Omental fat pad (tissue), 3 donors: ENCODE measurements at regions not wholly inside any gene's neighbourhood (a gene's known extent, or its start where the extent isn't known, plus 50 kb on each side); places are given as distances from the start of the nearest gene placed in this dataset.

ENCODE experiments used
- ATAC-seq: fragments of 150-250 bp; one replicate; pipeline ENCODE4 v1.9.1; 2016; ENCODE audit warnings: mild to moderate bottlenecking, moderate library complexity; ENCODE audit not compliant: low FRiP score
- DNase-seq: peaks from one replicate; pipeline ENCODE4 v3.0.0-alpha.2; 2019; ENCODE audit warnings: low spot score
- CTCF ChIP-seq, 3 donors: fragments of 450-650 bp; IDR thresholded peaks; one replicate each; pipeline ENCODE4 v1.5.1; 2016 to 2017; ENCODE audit warnings: antibody characterized with exemption in 3 of 3, mild to moderate bottlenecking in 3 of 3, moderate library complexity in 2 of 3

GRCh38 chr1:219010720-219011119, 163.0 kb upstream of the LYPLAL1 start:
- ATAC-seq: no peak

GRCh38 chr1:219020386-219020785, 153.3 kb upstream of the LYPLAL1 start:
- ATAC-seq (no peak), DNase-seq (no peak)
- TF ChIP-seq CTCF (IDR thresholded peaks at IDR 0.05): no peak

More at GRCh38 chr1:219010720-219011119, 163.0 kb upstream of the LYPLAL1 start:
- DNase-seq: no peak
- TF ChIP-seq CTCF (IDR thresholded peaks at IDR 0.05): no peak

GRCh38 chr1:219020846-219021245, 152.8 kb upstream of the LYPLAL1 start:
- ATAC-seq: no peak
- no peak for DNase-seq
- TF ChIP-seq CTCF (IDR thresholded peaks at IDR 0.05): no peak

- DNase-seq (no peak), ATAC-seq (no peak)
- no peak for TF ChIP-seq CTCF (IDR thresholded peaks at IDR 0.05)
These were observed 146.5 kb upstream of the LYPLAL1 start for GRCh38 chr1:219027146-219027673.

- no peak for TF ChIP-seq CTCF (IDR thresholded peaks at IDR 0.05)
- ATAC-seq (no peak), DNase-seq (no peak)
These were observed 141.9 kb upstream of the LYPLAL1 start for GRCh38 chr1:219031809-219032208.

GRCh38 chr1:219038398-219038797, 135.3 kb upstream of the LYPLAL1 start:
- no peak for TF ChIP-seq CTCF (IDR thresholded peaks at IDR 0.05)
- ATAC-seq (no peak), DNase-seq (no peak)

GRCh38 chr1:219039017-219039681, 134.5 kb upstream of the LYPLAL1 start:
- ATAC-seq (no peak), DNase-seq (no peak)
- no peak for TF ChIP-seq CTCF (IDR thresholded peaks at IDR 0.05)
